OCI-LY1 (cell line): ENCODE measurements at regions not wholly inside any gene's neighbourhood (a gene's known extent, or its start where the extent isn't known, plus 50 kb on each side); places are given as distances from the start of the nearest gene placed in this dataset.

ENCODE experiments used
- H2AFZ ChIP-seq: fragments of 200-600 bp; sonication (generic), shearing (Covaris generic); 2 replicates; pipeline ENCODE4 v1.6.0; 2014; ENCODE audit warnings: antibody characterized with exemption, mild to moderate bottlenecking, low read length
- H3F3A ChIP-seq: fragments of 200-600 bp; sonication (generic), shearing (Covaris generic); 2 replicates; pipeline ENCODE4 v1.6.0; 2014; ENCODE audit warnings: mild to moderate bottlenecking, antibody characterized with exemption, low read length, moderate library complexity; ENCODE audit not compliant: insufficient read depth
- H3K27ac ChIP-seq: fragments of 200-600 bp; sonication (generic); 2 replicates; pipeline ENCODE4 v1.5.1; 2014; ENCODE audit warnings: low read length, mixed run types, mild to moderate bottlenecking, low read depth; ENCODE audit not compliant: poor library complexity, severe bottlenecking
- H3K27me3 ChIP-seq: fragments of 200-600 bp; sonication (generic); 2 replicates; pipeline ENCODE4 v1.6.0; 2014; ENCODE audit warnings: antibody characterized with exemption, mild to moderate bottlenecking, low read length, moderate library complexity; ENCODE audit not compliant: insufficient read depth
- H3K36me3 ChIP-seq: fragments of 200-600 bp; sonication (generic); 2 replicates; pipeline ENCODE4 v1.6.1; 2014; ENCODE audit warnings: mild to moderate bottlenecking, antibody characterized with exemption, low read length, moderate library complexity, mixed read lengths; ENCODE audit not compliant: insufficient read depth
- H3K4me1 ChIP-seq: fragments of 200-600 bp; sonication (generic); 2 replicates; pipeline ENCODE4 v1.5.1; 2014; ENCODE audit warnings: mild to moderate bottlenecking, low read length, moderate library complexity; ENCODE audit not compliant: insufficient read depth, severe bottlenecking
- H3K4me2 ChIP-seq: fragments of 200-600 bp; sonication (generic), shearing (Covaris generic); 2 replicates; pipeline ENCODE4 v1.6.1; 2014; ENCODE audit warnings: low read length
- H3K4me3 ChIP-seq: fragments of 200-600 bp; sonication (generic); 2 replicates; pipeline ENCODE4 v1.5.1; 2014; ENCODE audit warnings: low read length, low read depth, mild to moderate bottlenecking, mixed read lengths; ENCODE audit not compliant: poor library complexity, severe bottlenecking
- H3K79me2 ChIP-seq: fragments of 200-600 bp; shearing (Covaris generic); 2 replicates; pipeline ENCODE4 v1.6.1; 2016; ENCODE audit warnings: mixed run types, low read length, mixed read lengths; ENCODE audit not compliant: insufficient read depth
- H3K9ac ChIP-seq: fragments of 200-600 bp; sonication (generic), shearing (Covaris generic); 2 replicates; pipeline ENCODE4 v1.6.1; 2014; ENCODE audit warnings: mild to moderate bottlenecking, low read length, mixed read lengths
- H3K9me2 ChIP-seq: fragments of 200-600 bp; sonication (generic), shearing (Covaris generic); 2 replicates; pipeline ENCODE4 v1.6.1; 2014; ENCODE audit warnings: low read depth, mild to moderate bottlenecking, low read length, mixed read lengths
- H3K9me3 ChIP-seq: fragments of 200-600 bp; shearing (Covaris generic); 2 replicates; pipeline ENCODE4 v1.6.1; 2014; ENCODE audit warnings: low read length, mixed read lengths
- H4K20me1 ChIP-seq: fragments of 200-600 bp; sonication (generic), shearing (Covaris generic); 2 replicates; pipeline ENCODE4 v1.6.0; 2016; ENCODE audit warnings: mild to moderate bottlenecking, low read length; ENCODE audit not compliant: insufficient read depth
- CTCF ChIP-seq: fragments of 200-600 bp; sonication (generic), shearing (Covaris generic); IDR thresholded peaks from 2 replicates; pipeline ENCODE4 v1.5.1; 2017; ENCODE audit warnings: mild to moderate bottlenecking, antibody characterized with exemption, low read length, moderate library complexity, mixed read lengths
- EZH2 ChIP-seq: fragments of 200-600 bp; sonication (generic), shearing (Covaris generic); IDR thresholded peaks from 2 replicates; pipeline ENCODE4 v1.8.0; 2017; ENCODE audit warnings: borderline replicate concordance, mixed run types, mild to moderate bottlenecking, antibody characterized with exemption, low read length, moderate library complexity, mixed read lengths

GRCh38 chr6:105482227-105482844, 79.5 kb upstream of the PREP start:
- Histone ChIP-seq H3K4me1 (peaks cover 25% of the 10 kb centered on the region), H3F3A (no peaks in the 10 kb centered on the region), H3K79me2 (no peaks in the 10 kb centered on the region), H3K9me3 (no peaks in the 10 kb centered on the region), H4K20me1 (no peaks in the 10 kb centered on the region), H3K27ac (no peak overlapping the region), H2AFZ (no peak overlapping the region), H3K9me2 (no peaks in the 10 kb centered on the region), H3K4me3 (no peak overlapping the region), H3K4me2 (no peak overlapping the region), H3K9ac (no peak overlapping the region), H3K27me3 (no peaks in the 10 kb centered on the region), H3K36me3 (no peaks in the 10 kb centered on the region)
- TF ChIP-seq EZH2, result no peak

- H4K20me1 ChIP-seq, result no peaks in the 10 kb centered on the region
- no peak overlapping the region for H2AFZ ChIP-seq
- H3K27ac ChIP-seq, result no peak overlapping the region
- H3K79me2 ChIP-seq, result no peaks in the 10 kb centered on the region
- H3K4me1 ChIP-seq, result no peaks in the 10 kb centered on the region
- H3K9me2 ChIP-seq, result no peaks in the 10 kb centered on the region
- no peak overlapping the region for H3K4me2 ChIP-seq
- no peaks in the 10 kb centered on the region for H3K27me3 ChIP-seq
- no peaks in the 10 kb centered on the region for H3K36me3 ChIP-seq
- H3K9me3 ChIP-seq, result 0 out of 2 replicates have a peak, but pooled peaks cover 2% of the 10 kb centered on the region
- no peak overlapping the region for H3K4me3 ChIP-seq
- H3F3A ChIP-seq, result no peaks in the 10 kb centered on the region
- H3K9ac ChIP-seq, result no peak overlapping the region
- TF ChIP-seq EZH2, result no peak
Observed at GRCh38 chr6:105476978-105477377, 74.1 kb upstream of the PREP start.

- H3K9ac ChIP-seq, result no peak overlapping the region
- no peak overlapping the region for H3K4me2 ChIP-seq
- no peak overlapping the region for H3K27ac ChIP-seq
- no peaks in the 10 kb centered on the region for H3K79me2 ChIP-seq
- no peak for TF ChIP-seq CTCF
- no peak for TF ChIP-seq EZH2
- no peaks in the 10 kb centered on the region for H3K36me3 ChIP-seq
- H3K4me1 ChIP-seq, result no peaks in the 10 kb centered on the region
- H4K20me1 ChIP-seq, result no peaks in the 10 kb centered on the region
- H2AFZ ChIP-seq, result no peak overlapping the region
- no peak overlapping the region for H3K4me3 ChIP-seq
- no peaks in the 10 kb centered on the region for H3K9me2 ChIP-seq
- H3K27me3 ChIP-seq, result no peaks in the 10 kb centered on the region
- no peaks in the 10 kb centered on the region for H3F3A ChIP-seq
- H3K9me3 ChIP-seq, result 0 out of 2 replicates have a peak, but pooled peaks cover 2% of the 10 kb centered on the region
Observed at GRCh38 chr6:105474234-105474633, 71.4 kb upstream of the PREP start.

GRCh38 chr6:105469946-105470345, 67.1 kb upstream of the PREP start:
- Histone ChIP-seq H2AFZ (no peak overlapping the region), H3K79me2 (no peaks in the 10 kb centered on the region), H3K4me1 (no peaks in the 10 kb centered on the region), H3K9me2 (no peaks in the 10 kb centered on the region), H3K4me3 (no peak overlapping the region), H3K4me2 (no peak overlapping the region), H4K20me1 (no peaks in the 10 kb centered on the region), H3K36me3 (no peaks in the 10 kb centered on the region), H3K27me3 (no peaks in the 10 kb centered on the region), H3K27ac (no peak overlapping the region), H3F3A (no peaks in the 10 kb centered on the region), H3K9me3 (no peaks in the 10 kb centered on the region), H3K9ac (no peak overlapping the region)
- TF ChIP-seq CTCF (no peak), EZH2 (no peak)
